ENCODE measurements at regions not wholly inside any gene's neighbourhood (a gene's known extent, or its start where the extent isn't known, plus 50 kb on each side); places are given as distances from the start of the nearest gene placed in this dataset.

DNA sequence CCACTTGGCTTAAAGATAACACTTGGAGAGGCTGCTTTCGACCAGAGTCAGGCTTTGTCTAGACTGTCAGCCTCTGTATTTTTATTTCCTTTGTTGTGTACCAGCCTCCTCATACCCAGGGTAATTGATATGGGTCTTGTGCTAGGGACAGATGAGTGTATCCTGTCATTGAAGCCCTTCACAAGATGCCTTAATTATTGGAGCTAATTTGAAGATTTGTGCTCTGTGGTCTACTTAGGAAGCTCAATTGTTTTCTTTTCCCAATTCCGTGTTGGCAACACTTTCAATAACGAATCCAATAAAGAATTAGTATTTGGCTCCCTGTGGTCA is 60.5 kb upstream of the DPH6 start:
- Histone ChIP-seq H3K4me3 (no peak overlapping the region), H3K27ac (no peak overlapping the region), H3K27me3 (no peaks in the 10 kb centered on the region), H3K4me1 (no peaks in the 10 kb centered on the region), H3K36me3 (no peaks in the 10 kb centered on the region), H3K9me3 (no peaks in the 10 kb centered on the region)
- no peak for ATAC-seq
- intact Hi-C loops (cut with DNase I) = no loop called here
- TF ChIP-seq, protein P1, sequence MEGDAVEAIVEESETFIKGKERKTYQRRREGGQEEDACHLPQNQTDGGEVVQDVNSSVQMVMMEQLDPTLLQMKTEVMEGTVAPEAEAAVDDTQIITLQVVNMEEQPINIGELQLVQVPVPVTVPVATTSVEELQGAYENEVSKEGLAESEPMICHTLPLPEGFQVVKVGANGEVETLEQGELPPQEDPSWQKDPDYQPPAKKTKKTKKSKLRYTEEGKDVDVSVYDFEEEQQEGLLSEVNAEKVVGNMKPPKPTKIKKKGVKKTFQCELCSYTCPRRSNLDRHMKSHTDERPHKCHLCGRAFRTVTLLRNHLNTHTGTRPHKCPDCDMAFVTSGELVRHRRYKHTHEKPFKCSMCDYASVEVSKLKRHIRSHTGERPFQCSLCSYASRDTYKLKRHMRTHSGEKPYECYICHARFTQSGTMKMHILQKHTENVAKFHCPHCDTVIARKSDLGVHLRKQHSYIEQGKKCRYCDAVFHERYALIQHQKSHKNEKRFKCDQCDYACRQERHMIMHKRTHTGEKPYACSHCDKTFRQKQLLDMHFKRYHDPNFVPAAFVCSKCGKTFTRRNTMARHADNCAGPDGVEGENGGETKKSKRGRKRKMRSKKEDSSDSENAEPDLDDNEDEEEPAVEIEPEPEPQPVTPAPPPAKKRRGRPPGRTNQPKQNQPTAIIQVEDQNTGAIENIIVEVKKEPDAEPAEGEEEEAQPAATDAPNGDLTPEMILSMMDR (IDR thresholded peaks at IDR 0.05) = no peak
- no peak for DNase-seq

DNA sequence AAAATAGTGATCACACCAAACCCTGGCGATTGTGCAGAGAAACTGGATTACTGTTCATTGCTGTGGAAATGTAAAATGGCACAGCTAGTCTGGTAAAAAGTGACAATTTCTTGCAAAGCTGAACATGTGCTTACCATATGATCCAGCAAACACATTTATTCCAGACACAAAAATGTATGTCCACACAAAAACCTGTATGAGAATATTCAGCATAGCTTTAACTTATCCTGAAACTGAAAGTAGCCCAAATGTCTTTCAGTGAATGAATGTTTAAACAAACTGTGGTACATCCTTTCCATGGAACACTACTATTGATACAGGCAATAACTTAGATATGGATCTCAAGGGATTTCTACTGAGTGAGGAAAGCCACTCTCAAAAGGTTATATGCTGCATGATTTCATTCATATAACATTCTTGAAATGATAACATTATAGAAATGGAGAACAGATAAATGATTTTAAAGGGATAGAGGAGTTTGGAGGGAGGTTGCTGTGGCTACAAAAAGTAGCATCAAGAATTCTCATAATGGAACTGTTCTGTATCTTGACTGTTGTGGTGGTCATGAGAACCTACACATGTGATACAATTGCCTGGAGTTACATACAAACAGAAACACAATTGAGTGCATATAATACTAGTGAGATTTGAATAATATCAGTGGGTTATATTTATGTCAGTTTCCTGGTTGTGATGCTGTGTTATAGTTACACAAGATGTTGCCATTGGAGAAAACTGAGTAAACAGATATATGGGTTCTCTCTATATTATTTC is 70.7 kb upstream of the DPH6 start:
- intact Hi-C loops (cut with DNase I) = no loop called here
- DNase-seq (no peak), ATAC-seq (no peak)
- no peaks in the 10 kb centered on the region for H3K36me3 ChIP-seq
- H3K4me1 ChIP-seq = peaks cover 7 to 12% of the 10 kb centered on the region in 2 donors
- TF ChIP-seq, protein P1 (IDR thresholded peaks at IDR 0.05) = no peak
- no peak overlapping the region for H3K27ac ChIP-seq
- H3K9me3 ChIP-seq = no peaks in the 10 kb centered on the region
- no peaks in the 10 kb centered on the region for H3K27me3 ChIP-seq
- H3K4me3 ChIP-seq = no peak overlapping the region

DNA sequence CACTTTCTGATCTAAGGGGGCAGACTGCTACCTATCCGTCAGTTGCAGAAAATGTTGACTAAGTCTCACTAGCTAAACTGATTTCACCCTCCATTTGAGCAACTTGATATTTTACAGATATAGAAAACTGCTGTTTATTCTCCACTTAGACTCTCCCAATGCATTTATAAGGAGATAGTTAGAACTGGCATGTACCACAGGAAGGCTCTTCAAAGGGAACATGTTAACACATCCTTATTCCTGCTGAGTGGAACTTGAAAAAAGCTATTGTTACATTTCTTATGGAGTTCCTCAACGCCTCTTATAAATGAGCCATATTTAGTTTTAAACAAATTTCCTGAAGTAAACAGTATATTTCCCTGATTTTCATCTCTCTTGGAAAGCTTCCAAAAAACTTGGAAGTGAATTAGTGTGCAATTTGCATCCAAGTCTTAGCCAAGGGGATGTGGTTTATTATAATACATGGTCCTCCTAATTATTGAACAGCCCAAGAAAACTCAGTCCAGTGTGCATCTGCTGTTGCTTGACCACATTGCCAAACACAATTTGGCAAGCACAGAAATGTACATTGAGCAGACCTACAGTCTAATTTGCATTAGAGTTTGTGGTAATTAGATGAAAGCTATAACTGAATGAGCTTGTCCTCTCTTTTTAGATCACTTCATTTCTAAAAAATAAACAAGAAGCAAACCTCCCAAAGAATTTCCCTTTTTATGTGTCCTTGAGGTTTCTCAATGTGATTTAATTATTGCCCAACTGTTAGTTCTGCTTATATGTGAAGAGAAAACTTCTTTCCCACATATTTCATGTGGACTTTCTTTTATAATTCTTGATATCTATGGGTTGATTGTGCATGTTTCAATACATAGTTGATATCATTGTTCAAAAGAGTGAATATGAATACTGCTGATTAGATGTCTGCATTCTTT is 72.6 kb upstream of the DPH6 start:
- TF ChIP-seq, protein P1 (IDR thresholded peaks at IDR 0.05) = no peak
- Histone ChIP-seq H3K36me3 (no peaks in the 10 kb centered on the region), H3K4me1 (peaks cover 7 to 12% of the 10 kb centered on the region in 2 donors), H3K27ac (no peak overlapping the region), H3K4me3 (no peak overlapping the region), H3K27me3 (no peaks in the 10 kb centered on the region), H3K9me3 (no peaks in the 10 kb centered on the region)
- DNase-seq = peak in 2 of 4 donors; percentile 34 to 47
- ATAC-seq = no peak
- intact Hi-C loops (cut with DNase I) = no loop called here

DNA sequence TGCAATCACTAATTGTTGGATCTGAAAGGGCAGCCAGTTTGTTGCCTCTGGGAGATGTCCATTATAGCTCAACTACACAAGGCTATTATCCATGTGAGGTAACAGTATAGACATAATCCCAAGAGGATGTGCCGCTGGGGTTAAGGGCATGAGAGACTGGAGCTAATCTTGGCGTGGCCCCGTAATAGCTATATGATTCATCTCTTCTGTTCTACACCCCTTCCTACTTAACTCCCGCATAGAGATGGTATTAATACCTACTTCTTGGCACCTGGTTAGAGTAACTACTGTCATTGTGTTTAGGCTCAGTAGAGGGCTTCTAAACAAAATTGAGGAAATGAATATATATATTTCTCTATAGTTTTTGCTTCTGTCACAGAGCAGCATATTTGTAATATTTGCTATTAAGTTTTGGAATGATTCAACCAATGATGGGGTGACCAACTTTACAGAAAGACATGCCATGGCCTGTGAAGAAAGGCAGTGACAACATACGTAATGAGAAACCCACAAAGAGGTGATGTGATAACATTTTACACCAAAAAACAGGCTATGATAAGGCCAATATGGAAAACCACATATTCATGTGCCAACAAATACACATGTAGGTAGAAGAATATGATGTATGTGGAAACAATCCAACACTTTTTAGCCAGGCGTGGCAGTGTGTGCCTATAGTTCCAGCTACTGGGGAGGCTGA is 76.8 kb upstream of the DPH6 start:
- no peaks in the 10 kb centered on the region for H3K36me3 ChIP-seq
- no peak overlapping the region for H3K4me3 ChIP-seq
- peaks cover 7 to 17% of the 10 kb centered on the region in 2 donors for H3K4me1 ChIP-seq
- intact Hi-C loops (cut with DNase I) = no loop called here
- no peak for ATAC-seq
- H3K27ac ChIP-seq = no peak overlapping the region
- TF ChIP-seq, protein P1 (IDR thresholded peaks at IDR 0.05) = no peak
- H3K27me3 ChIP-seq = no peaks in the 10 kb centered on the region
- no peaks in the 10 kb centered on the region for H3K9me3 ChIP-seq
- DNase-seq = no peak
